HK-2 (cell line): ENCODE measurements at regions not wholly inside any gene's neighbourhood (a gene's known extent, or its start where the extent isn't known, plus 50 kb on each side); places are given as distances from the start of the nearest gene placed in this dataset.
"Not testable (repeated sequence)": the region's sequence is repeated elsewhere in the genome, so short reads cannot be mapped to it uniquely, and the experiment has no call there.

Source experiments
- DNase-seq: peaks from one replicate; pipeline ENCODE4 v3.0.0-alpha.2; 2018; ENCODE audit not compliant: unreplicated experiment

GRCh38 chr1:192862271-192862670 is 53.4 kb downstream of the RGS2 start:
- DNase-seq, result no peak

GRCh38 chr1:192866241-192866868 is 57.5 kb downstream of the RGS2 start:
- DNase-seq, result no peak

- DNase-seq, result no peak
Observed at GRCh38 chr1:192867180-192867579, 58.3 kb downstream of the RGS2 start.

DNA sequence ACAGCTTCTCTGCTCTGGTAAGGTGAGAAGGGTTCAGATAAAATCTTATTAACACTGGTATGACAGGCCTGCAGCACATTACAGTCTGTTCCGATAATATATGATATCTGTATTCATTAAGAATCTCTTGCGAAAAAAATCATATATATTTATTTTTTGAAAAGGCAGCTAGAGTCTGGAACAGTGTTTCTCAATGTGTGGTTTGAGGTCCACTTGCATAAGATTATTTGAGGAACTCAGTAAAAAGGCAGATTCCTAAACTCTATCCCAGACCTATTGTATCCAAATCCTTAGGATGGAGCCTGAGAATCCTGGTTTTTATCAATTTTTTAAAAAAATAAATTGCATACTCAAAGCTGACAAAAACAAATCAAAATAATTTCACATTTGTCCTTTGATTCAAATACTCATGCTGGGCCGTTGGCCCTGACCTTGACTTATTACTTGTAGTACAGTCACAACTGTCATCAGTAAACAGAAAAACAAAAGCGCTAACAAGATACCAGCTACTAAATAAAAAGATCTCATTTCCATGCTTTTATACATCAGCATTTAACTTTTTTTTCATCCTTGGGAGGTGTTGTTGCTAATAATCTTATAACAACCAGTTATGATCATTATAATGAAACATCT is 60.6 kb downstream of the RGS2 start:
- no peak for DNase-seq

GRCh38 chr1:192872010-192872409 is 63.2 kb downstream of the RGS2 start:
- DNase-seq, result no peak

GRCh38 chr1:192873836-192874235 is 65.0 kb downstream of the RGS2 start:
- no peak for DNase-seq

GRCh38 chr1:192876633-192877032 is 67.8 kb downstream of the RGS2 start:
- no peak for DNase-seq

GRCh38 chr1:192877283-192877886 is 68.5 kb downstream of the RGS2 start:
- DNase-seq, result no peak

DNA sequence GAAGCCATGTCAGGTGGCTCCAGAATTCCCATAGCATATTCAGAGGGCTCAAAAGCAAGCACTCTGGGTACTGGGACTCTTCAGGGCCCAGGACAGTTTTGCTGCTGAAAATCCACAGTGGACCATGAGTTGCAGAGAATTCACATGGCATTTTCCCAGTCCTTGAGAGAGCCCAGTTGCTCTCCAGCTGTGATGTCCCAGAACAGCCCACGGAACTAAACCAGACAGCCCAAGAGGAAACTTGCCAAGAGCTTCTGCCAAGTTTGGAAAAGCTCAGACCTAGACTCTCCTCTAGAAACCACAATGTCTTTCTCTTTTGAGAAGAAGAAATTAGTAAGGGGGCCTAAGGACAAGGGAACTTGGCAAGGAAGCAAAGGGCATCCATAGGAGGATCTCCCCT is 69.4 kb downstream of the RGS2 start:
- DNase-seq, result no peak

- no peak for DNase-seq
Observed at GRCh38 chr1:192879406-192879805, 70.6 kb downstream of the RGS2 start.

DNA sequence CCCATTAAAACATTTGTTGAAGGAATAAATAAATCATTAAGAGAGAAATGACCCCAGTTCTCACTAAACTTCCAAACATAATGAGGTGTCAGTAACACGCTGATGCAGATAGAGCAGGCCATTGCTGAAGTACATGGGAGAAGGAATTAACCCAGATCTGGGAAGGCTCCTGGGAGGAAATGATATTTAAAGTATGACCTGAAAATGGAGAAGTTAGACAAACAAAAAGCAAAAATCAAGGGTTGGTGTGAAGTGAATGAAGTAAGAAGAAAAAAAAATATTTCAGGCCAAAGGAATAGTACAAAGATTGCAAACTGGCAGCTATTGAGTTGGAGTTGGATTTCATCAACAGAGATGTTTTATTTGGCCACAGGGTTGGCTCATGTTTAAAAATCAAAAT is 71.4 kb downstream of the RGS2 start:
- DNase-seq, result no peak

DNA sequence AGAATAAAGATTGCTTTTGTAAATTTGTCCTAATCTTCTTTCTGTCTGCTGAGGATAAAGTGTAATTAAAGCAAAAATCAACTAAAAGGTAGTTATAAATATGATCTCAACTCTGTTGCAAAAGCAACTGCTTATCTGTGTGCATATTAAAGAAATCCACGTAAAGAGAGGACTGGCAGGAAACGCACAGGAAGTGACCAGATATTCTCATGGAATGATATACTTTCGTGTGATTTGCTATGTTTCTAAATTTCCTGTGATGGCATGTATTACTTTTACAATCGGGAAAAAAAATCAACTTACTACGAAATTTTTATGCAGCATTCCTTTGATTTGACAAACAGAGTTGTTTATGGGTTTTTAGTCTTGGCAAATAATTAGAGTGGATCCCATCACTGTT is 75.4 kb downstream of the RGS2 start:
- DNase-seq, result no peak

DNA sequence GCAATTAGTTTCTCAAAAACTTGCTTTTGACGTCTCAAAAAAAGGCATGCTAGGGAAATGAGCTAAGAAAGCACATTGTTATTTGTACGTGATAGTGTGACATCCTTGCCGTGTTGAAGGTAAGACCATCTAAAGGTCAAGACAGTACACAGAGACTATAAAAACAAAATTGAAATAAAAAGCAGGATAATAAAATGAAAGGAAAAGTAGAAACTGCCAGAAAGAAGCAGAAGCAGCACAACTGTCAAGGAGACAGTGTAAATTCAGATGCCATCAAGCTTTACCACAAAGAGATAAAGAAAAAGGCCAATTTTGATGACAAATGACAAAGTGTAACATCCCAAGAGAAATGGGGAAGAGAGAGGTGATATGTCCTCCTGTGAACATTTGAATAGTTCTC is 76.5 kb downstream of the RGS2 start:
- not testable (repeated sequence) for DNase-seq

GRCh38 chr1:192887426-192887825 is 78.6 kb downstream of the RGS2 start:
- no peak for DNase-seq

- no peak for DNase-seq
Observed at GRCh38 chr1:192888574-192888973, 79.7 kb downstream of the RGS2 start.

DNA sequence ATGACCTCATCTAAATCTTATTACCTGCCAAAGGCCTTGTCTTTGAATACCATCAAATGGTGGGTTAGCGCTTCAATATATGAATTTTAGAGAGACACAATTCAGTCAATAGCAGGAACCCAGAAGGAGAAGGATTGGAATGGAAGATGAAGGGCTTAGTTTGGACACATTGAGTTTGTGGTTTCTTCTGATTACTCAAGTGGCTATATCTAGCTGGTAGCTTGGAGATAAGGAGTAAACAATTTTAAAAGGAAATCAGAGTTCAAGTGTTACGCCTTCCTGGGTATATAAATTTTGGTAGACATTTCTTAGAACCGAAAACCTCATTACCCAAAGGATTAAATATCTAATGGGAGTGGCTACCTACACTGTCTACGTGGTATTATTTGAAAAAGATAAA is 80.2 kb downstream of the RGS2 start:
- DNase-seq, result no peak

DNA sequence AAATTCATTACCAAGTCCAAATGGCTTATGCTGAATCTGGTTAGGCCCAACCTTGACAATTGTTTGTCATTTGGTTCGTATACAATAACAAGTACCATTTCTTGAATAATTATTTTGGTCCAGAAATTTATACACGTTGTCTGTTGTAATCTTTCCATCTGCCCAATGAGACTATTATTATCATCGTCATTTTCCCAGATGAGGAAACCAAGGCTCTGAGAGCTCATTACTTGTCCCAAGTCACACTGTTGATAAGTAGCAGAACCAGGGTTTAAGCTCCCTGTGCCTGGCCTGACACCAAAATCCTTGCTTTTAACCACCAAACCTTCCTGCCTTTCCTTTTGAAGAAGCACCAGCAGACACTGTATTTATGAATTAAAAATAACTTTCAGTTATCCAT is 81.3 kb downstream of the RGS2 start:
- no peak for DNase-seq

DNA sequence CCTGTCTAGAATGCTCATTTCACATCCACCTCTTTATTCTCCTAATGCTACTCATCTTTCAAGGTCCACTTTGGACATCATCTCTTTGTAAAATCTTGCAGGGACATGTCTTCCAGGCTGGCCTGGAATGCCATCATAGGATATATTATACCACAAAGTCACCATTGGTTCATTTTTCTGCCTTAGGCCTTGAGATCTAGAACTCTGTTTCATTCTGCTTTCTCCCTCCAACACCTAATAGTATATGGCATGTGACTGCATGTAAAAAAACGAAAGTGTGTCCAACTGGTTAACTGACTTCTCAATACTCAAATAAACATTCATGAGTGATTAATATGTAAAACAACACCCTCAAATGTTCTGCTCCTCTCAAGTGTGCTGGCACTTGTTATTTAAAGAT is 84.1 kb downstream of the RGS2 start:
- DNase-seq, result no peak

- not testable (repeated sequence) for DNase-seq
Observed at GRCh38 chr1:192895487-192895886, 86.6 kb downstream of the RGS2 start.

GRCh38 chr1:192896376-192896775 is 87.5 kb downstream of the RGS2 start:
- no peak for DNase-seq

- DNase-seq, result no peak
Observed at GRCh38 chr1:192901500-192901899, 92.7 kb downstream of the RGS2 start.

GRCh38 chr1:192903142-192903541 is 94.3 kb downstream of the RGS2 start:
- no peak for DNase-seq

GRCh38 chr1:192904438-192904895 is 95.6 kb downstream of the RGS2 start:
- DNase-seq, result no peak
